H9 (cell line): ENCODE measurements at regions not wholly inside any gene's neighbourhood (a gene's known extent, or its start where the extent isn't known, plus 50 kb on each side); places are given as distances from the start of the nearest gene placed in this dataset.

ENCODE experiments used
- DNase-seq: peaks from one replicate; pipeline ENCODE4 v3.0.0-alpha.2; 2017
- H2AFZ ChIP-seq: one replicate; pipeline ENCODE4 v1.6.1; 2013; ENCODE audit warnings: mild to moderate bottlenecking, low read length, control low read depth, moderate library complexity
- H2AK5ac ChIP-seq: 2 replicates; pipeline ENCODE4 v1.6.1; 2013; ENCODE audit warnings: low read length, control low read depth, mixed read lengths; ENCODE audit not compliant: insufficient read length
- H2BK120ac ChIP-seq: one replicate; pipeline ENCODE4 v1.6.1; 2013; ENCODE audit warnings: low read depth, mild to moderate bottlenecking, low read length, control low read depth, inconsistent platforms; ENCODE audit not compliant: poor library complexity, severe bottlenecking
- H2BK12ac ChIP-seq: 2 replicates; pipeline ENCODE4 v1.6.1; 2013; ENCODE audit warnings: low read length, control low read depth, mixed read lengths, low read depth; ENCODE audit not compliant: insufficient read length
- H2BK15ac ChIP-seq: 2 replicates; pipeline ENCODE4 v1.6.1; 2013; ENCODE audit warnings: low read depth, low read length, control low read depth
- H2BK20ac ChIP-seq: one replicate; pipeline ENCODE4 v1.6.1; 2013; ENCODE audit warnings: low read depth, mild to moderate bottlenecking, low read length, control low read depth, inconsistent platforms; ENCODE audit not compliant: poor library complexity, severe bottlenecking
- H2BK5ac ChIP-seq: 2 replicates; pipeline ENCODE4 v1.6.1; 2013; ENCODE audit warnings: low read length, control low read depth, mixed read lengths; ENCODE audit not compliant: insufficient read length
- H3K14ac ChIP-seq: 2 replicates; pipeline ENCODE4 v1.6.1; 2013; ENCODE audit warnings: low read length, control low read depth; ENCODE audit not compliant: insufficient read depth
- H3K18ac ChIP-seq: 2 replicates; pipeline ENCODE4 v1.6.1; 2013; ENCODE audit warnings: low read depth, mild to moderate bottlenecking, mixed read lengths, low read length, control low read depth; ENCODE audit not compliant: insufficient read length
- H3K23ac ChIP-seq: 2 replicates; pipeline ENCODE4 v1.6.1; 2013; ENCODE audit warnings: low read length, control low read depth, mixed read lengths, low read depth; ENCODE audit not compliant: insufficient read length
- H3K23me2 ChIP-seq: 2 replicates; pipeline ENCODE4 v1.6.1; 2013; ENCODE audit warnings: low read depth, mild to moderate bottlenecking, mixed read lengths, low read length, control low read depth; ENCODE audit not compliant: insufficient read length, poor library complexity, severe bottlenecking
- H3K27ac ChIP-seq: 2 replicates; pipeline ENCODE4 v1.5.1; 2013; ENCODE audit warnings: low read length, control low read depth, mixed read lengths, low read depth; ENCODE audit not compliant: insufficient read length
- H3K27me3 ChIP-seq: 2 replicates; pipeline ENCODE4 v1.6.1; 2013; ENCODE audit warnings: low read length, control low read depth, inconsistent platforms; ENCODE audit not compliant: insufficient read depth
- H3K4ac ChIP-seq: 2 replicates; pipeline ENCODE4 v1.6.1; 2013; ENCODE audit warnings: low read depth, mild to moderate bottlenecking, control low read depth, inconsistent platforms, low read length, moderate library complexity
- H3K4me1 ChIP-seq: 2 replicates; pipeline ENCODE4 v1.6.1; 2013; ENCODE audit warnings: low read length, control low read depth, inconsistent platforms; ENCODE audit not compliant: insufficient read depth
- H3K4me2 ChIP-seq: 2 replicates; pipeline ENCODE4 v1.6.1; 2013; ENCODE audit warnings: low read length, control low read depth, mixed read lengths; ENCODE audit not compliant: insufficient read length, insufficient read depth
- H3K56ac ChIP-seq: 2 replicates; pipeline ENCODE4 v1.6.1; 2013; ENCODE audit warnings: low read depth, mild to moderate bottlenecking, mixed read lengths, low read length, control low read depth; ENCODE audit not compliant: insufficient read length
- H3K79me1 ChIP-seq: 2 replicates; pipeline ENCODE4 v1.6.1; 2013; ENCODE audit warnings: low read depth, mild to moderate bottlenecking, moderate library complexity, low read length, control low read depth, inconsistent platforms; ENCODE audit not compliant: insufficient read depth, poor library complexity, severe bottlenecking
- H3K79me2 ChIP-seq: 2 replicates; pipeline ENCODE4 v1.6.1; 2013; ENCODE audit warnings: low read length, control low read depth, inconsistent platforms; ENCODE audit not compliant: insufficient read depth
- H3K9ac ChIP-seq: 2 replicates; pipeline ENCODE4 v1.6.1; 2013; ENCODE audit warnings: low read length, control low read depth, mixed read lengths; ENCODE audit not compliant: insufficient read length; ENCODE audit errors: extremely low read depth
- H3K9me3 ChIP-seq: one replicate; pipeline ENCODE4 v1.6.1; 2013; ENCODE audit warnings: low read depth, low read length, inconsistent platforms; ENCODE audit not compliant: control insufficient read depth
- H3T11ph ChIP-seq: one replicate; pipeline ENCODE4 v1.6.1; 2013; ENCODE audit warnings: mild to moderate bottlenecking, low read length, control low read depth, inconsistent platforms
- H4K20me1 ChIP-seq: one replicate; pipeline ENCODE4 v1.6.1; 2013; ENCODE audit not compliant: control insufficient read depth, insufficient read length, insufficient read depth
- H4K5ac ChIP-seq: 2 replicates; pipeline ENCODE4 v1.6.1; 2013; ENCODE audit warnings: low read depth, mild to moderate bottlenecking, mixed read lengths, low read length, control low read depth; ENCODE audit not compliant: insufficient read length
- H4K8ac ChIP-seq: replicated peaks from 2 replicates; pipeline ENCODE4 v1.6.1; 2013; ENCODE audit warnings: low read length, control low read depth, mixed read lengths, low read depth; ENCODE audit not compliant: insufficient read length
- H4K91ac ChIP-seq: 2 replicates; pipeline ENCODE4 v1.6.1; 2013; ENCODE audit warnings: low read depth, mild to moderate bottlenecking, moderate library complexity, mixed read lengths, low read length, control low read depth; ENCODE audit not compliant: insufficient read length
- H3K27ac Mint-ChIP-seq, 3 experiments: 2 replicates in 2 of 3; 3 replicates in 1 of 3; pipeline ENCODE4 v1.8.0; 2020 to 2021; ENCODE audit warnings: mixed read lengths in 3 of 3, mild to moderate bottlenecking in 1 of 3, moderate library complexity in 1 of 3
- H3K27me3 Mint-ChIP-seq: 2 replicates; pipeline ENCODE4 v1.8.0; 2021; ENCODE audit warnings: low read depth, mild to moderate bottlenecking, moderate library complexity, mixed read lengths
- H3K36me3 Mint-ChIP-seq, 3 experiments: 2 replicates in 2 of 3; 3 replicates in 1 of 3; pipeline ENCODE4 v1.8.0; 2020 to 2021; ENCODE audit warnings: low read depth in 3 of 3, mixed read lengths in 3 of 3; ENCODE audit not compliant: insufficient read depth in 1 of 3
- H3K4me1 Mint-ChIP-seq, 2 experiments: 2 replicates each; pipeline ENCODE4 v1.8.0; 2020; ENCODE audit warnings: mixed read lengths in 2 of 2
- H3K4me3 Mint-ChIP-seq, 2 experiments: 2 replicates in 1 of 2; 3 replicates in 1 of 2; pipeline ENCODE4 v1.8.0; 2020 to 2021; ENCODE audit warnings: mild to moderate bottlenecking in 2 of 2, mixed read lengths in 2 of 2, moderate library complexity in 1 of 2
- H3K9me3 Mint-ChIP-seq, 2 experiments: 2 replicates in 1 of 2; 3 replicates in 1 of 2; pipeline ENCODE4 v1.8.0; 2020; ENCODE audit warnings: mild to moderate bottlenecking in 2 of 2, mixed read lengths in 2 of 2, moderate library complexity in 1 of 2
- CTCF ChIP-seq: fragments of 200-600 bp; sonication (generic); conservative IDR thresholded peaks from 3 replicates; pipeline ENCODE4 v1.8.0; 2021; ENCODE audit warnings: antibody characterized with exemption, mild to moderate bottlenecking
- WGBS: extraction: QIAGEN DNeasy Blood & Tissue Kit; methylation state at CpG from one replicate; pipeline ENCODE4 v1.1.7; 2013; ENCODE audit warnings: missing lambda C conversion rate, low lambda C conversion rate, mixed read lengths; ENCODE audit not compliant: insufficient read length; ENCODE audit errors: extremely low coverage; 5-methylcytosine and 5-hydroxymethylcytosine counted together

GRCh38 chr2:230631470-230631869, 81.2 kb upstream of the CAB39 start:
- Histone ChIP-seq H2AK5ac (no peak overlapping the region), H4K8ac (no peak overlapping the region), H4K91ac (no peak overlapping the region), H2BK15ac (no peak overlapping the region), H3K23ac (no peak overlapping the region), H3T11ph (no peak overlapping the region), H2BK20ac (no peak overlapping the region), H2BK5ac (no peak overlapping the region), H3K4ac (no peak overlapping the region), H3K9ac (no peak overlapping the region), H4K20me1 (no peaks in the 10 kb centered on the region), H2BK12ac (no peak overlapping the region), H3K56ac (no peak overlapping the region), H3K27me3 (no peaks in the 10 kb centered on the region), H3K4me1 (no peaks in the 10 kb centered on the region), H2BK120ac (no peak overlapping the region), H3K27ac (no peak overlapping the region), H3K79me1 (no peaks in the 10 kb centered on the region), H3K9me3 (no peaks in the 10 kb centered on the region), H3K14ac (no peak overlapping the region), H3K18ac (no peak overlapping the region), H3K79me2 (no peaks in the 10 kb centered on the region), H4K5ac (no peak overlapping the region), H3K23me2 (no peaks in the 10 kb centered on the region), H2AFZ (no peak overlapping the region), H3K4me2 (no peak overlapping the region)
- no peak for DNase-seq
- Mint-ChIP-seq H3K4me1 (peaks cover 5 to 6% of the 10 kb centered on the region in 2 experiments; a peak in 3 of 4 replicates), H3K27ac (no peak overlapping the region), H3K9me3 (no peaks in the 10 kb centered on the region), H3K27me3 (no peaks in the 10 kb centered on the region), H3K36me3 (no peaks in the 10 kb centered on the region), H3K4me3 (no peak overlapping the region)
- WGBS, result no CpG with 5 or more reads among the region's 4 CpGs
- no peak for TF ChIP-seq CTCF
